NCI-H1694 (cell line): ENCODE measurements at regions not wholly inside any gene's neighbourhood (a gene's known extent, or its start where the extent isn't known, plus 50 kb on each side); places are given as distances from the start of the nearest gene placed in this dataset.

Experiments used
- DNase-seq: peaks from one replicate; lab custom pipeline; 2025; lab: John Stamatoyannopoulos, UW

DNA sequence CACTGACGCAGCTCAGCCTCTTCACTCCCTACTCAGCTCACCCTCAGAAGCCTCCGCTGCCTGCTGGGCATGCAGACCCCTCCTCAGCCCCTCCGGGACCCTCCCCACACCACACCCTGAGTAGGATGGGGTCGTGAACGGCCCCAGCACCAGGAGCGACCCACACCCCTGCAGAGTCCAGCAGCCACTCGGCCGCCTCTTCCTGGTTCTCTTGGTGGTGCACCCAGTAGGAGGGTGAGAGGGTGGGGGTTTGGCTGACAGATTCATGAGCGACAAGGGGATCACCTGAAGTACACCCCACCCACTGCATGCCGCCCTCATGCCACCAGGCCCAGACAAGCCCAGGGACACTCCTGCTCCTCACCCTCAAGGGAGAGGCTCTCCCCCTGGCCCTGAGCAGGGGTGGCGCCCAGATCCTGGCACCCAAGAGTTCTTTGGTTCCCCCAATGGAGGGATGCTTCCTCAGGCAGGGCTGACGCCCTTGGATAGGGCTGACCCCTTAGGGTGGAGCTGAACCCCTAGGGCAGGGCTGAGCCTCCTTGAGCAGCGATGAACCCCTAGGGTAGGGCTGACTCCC lies 76.6 kb upstream of the GPC1 start:
- no peak for DNase-seq

DNA sequence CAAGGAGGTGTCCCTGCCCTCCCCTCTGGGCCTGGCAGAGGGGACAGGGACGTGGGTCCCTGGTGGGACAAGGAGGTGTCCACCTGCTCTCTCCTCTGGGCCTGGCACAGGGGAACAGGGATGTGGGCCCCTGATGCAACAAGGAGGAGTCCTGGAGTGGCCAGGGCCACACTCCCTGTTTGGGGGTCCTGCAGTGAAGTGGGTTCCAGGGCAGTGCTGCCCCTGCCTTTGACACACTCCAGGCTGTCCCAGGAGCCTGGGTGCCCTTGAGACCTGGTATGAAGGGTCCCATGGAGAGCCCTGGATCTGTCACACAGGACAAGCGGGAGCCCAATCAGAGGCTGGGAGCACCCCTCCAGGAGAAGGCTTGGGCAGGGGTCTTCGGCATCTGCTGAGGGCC lies 75.8 kb upstream of the GPC1 start:
- no peak for DNase-seq

GRCh38 chr2:240360645-240361475 lies 74.6 kb upstream of the GPC1 start:
- no peak for DNase-seq

DNA sequence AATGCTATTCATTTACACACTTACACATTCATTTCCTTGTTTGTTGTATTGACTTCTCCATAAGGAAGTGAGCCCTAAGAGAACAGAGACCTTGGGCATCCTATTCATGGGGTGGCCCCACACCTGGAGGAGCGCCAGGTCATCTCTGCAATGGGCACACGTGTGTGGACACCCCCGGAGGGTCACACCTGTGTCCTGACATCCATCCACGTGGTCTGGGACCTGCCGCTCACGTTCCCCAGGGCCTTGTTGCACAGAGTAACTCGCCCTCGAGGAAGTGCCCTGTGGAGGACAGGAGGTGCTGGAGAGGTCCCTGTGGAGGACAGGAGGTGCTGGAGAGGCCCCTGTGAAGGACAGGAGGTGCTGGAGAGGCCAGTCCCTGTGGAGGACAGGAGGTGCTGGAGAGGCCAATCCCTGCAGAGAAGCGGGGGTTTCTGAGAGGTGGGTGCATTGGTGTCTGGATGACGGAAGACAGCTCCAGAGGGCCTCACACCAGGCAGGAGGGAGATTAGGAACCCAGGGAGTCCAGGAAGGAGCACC lies 73.2 kb upstream of the GPC1 start:
- no peak for DNase-seq

GRCh38 chr2:240362826-240363745 lies 72.4 kb upstream of the GPC1 start:
- DNase-seq, result no peak

DNA sequence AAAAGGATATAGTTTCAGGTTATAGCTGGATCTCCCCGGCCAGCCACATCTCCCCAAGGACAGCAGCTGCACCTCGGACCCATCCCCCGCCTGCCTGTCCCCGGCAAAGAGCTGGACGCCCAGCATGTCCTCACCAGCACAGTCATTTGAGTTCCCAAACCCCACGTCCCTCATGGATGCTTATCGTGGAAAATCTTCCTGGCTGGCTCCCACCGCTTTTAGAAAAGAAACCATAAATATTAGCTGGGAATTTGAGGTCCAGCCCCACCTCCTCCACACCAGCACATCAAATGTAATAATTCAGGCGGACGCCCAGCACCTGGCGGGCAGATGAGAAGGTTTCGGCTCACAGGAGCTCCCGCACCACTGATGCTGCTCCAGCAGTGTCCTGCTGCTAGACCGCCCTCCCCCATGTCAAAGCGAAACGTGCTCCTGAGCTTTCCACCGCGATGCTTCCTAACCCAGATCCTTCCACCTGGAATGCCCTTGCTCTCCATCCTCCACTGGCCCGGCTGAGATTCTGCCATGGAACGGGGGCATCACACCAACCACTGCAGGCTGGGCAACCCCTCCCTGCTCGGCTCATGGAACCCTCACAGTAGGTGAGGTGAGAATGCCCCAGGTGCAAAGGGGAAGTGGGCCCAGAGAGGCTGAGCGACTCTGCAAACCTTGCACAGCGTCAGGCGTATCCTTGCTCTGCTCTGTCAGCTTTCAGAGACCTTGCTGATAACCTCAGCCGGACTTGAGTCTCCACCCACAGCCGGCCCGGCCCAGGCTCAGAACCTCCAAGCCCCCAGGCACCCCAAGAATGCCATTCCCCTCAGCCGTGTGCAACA lies 71.5 kb upstream of the GPC1 start:
- peak; percentile 32 for DNase-seq

- DNase-seq, result no peak
Observed at GRCh38 chr2:240364582-240364960, 70.9 kb upstream of the GPC1 start.

GRCh38 chr2:240364961-240365775 lies 70.3 kb upstream of the GPC1 start:
- no peak for DNase-seq

- DNase-seq, result no peak
Observed at GRCh38 chr2:240365971-240366471, 69.4 kb upstream of the GPC1 start.

DNA sequence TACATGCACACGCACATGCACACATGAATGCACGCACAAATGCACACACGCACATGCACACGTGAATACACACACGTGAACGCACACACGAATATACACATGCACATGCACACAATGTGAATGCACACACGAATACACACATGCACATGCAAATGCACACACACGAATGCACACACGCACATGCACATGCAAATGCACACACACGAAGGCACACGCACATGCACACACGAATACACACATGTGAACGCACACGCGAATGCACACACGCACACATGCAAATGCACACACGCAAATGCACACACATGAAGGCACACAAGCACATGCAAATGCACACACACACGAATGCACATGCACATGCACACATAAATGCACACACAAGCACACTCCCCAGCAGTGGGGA lies 68.6 kb upstream of the GPC1 start:
- no peak for DNase-seq

- no peak for DNase-seq
Observed at GRCh38 chr2:240367721-240368120, 67.7 kb upstream of the GPC1 start.

DNA sequence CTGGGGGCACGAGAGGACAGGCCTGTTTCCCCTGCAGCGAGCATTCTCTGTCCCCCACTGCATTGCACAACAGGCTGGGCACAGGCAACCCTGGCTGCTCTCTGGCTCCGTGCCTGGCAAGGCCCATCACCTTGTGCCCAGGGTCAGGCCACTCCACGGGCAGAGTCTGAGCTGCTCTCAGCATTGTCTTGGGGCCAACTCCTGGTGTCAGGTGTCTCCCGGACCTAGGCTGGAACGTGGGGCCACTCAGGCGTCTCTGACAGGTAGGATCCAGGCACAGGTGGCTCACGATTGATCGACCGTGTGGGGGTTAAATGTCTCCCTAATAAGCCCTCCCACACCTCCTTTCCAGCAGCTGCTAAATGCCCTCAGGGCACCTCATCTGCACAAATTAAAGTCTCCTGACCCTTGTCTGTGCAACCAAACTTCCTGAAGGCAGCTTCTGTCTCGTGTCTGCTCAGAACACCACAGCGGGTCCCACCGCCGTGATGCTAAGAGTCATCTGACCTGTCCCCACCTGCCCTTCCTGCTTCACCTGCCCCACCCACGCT lies 66.6 kb upstream of the GPC1 start:
- DNase-seq, result no peak

DNA sequence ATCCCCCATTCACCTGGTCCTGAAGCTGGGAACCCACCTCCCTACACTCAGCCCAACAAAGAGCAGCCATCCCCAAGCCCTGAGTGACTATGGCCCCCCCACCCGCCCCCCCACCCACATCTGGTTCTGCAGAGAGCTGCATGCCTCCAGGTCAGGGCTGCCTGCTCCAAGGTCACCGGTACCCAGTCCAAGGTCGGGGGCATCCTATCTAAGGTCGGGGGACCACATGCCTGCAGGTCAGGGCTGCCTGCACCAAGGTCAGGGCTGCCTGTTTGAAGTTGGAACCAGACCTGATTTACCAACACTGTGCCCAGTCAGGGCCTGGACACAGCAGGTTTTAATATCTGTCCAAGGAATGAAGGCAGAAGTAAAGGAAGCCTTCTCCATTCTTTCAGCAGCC lies 66.1 kb upstream of the GPC1 start:
- no peak for DNase-seq

DNA sequence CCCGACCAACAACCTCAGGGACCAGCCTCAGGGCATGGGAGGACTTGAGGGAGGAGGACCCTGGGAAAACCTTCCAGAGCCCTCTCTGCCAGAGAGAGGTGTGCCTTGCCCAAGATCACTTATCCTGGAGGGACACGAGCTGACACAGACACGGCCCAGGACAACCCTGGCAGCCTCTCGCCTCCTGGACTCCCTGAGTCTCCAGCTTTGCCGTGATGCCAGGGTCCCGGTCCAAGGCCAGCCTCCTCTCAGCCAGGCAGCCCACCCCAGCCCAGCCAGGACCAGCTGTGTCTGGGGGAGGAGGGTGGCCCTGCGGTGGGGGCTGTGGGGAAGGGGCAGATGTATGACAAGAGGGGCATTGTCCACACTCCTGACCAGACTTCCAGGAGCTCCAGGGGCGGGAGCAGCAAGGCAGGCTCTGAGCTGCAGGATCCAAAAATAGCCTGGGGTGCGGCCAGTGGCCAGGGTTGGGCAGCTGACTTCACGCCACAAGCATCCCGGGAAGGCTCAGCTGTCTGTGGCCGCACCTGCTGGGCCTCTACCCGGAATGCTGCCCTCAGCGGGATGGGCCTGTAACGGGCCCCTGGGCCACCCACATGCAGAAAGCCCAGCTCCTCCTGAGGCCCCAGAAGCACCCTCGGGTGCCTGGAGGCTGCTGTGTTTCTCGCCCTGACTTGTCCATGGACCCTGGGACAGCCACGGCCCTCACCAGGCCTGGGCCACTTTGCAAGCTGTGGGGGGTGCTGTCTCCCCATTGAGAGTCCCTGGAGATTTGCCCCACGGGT lies 65.5 kb upstream of the GPC1 start:
- DNase-seq, result no peak

DNA sequence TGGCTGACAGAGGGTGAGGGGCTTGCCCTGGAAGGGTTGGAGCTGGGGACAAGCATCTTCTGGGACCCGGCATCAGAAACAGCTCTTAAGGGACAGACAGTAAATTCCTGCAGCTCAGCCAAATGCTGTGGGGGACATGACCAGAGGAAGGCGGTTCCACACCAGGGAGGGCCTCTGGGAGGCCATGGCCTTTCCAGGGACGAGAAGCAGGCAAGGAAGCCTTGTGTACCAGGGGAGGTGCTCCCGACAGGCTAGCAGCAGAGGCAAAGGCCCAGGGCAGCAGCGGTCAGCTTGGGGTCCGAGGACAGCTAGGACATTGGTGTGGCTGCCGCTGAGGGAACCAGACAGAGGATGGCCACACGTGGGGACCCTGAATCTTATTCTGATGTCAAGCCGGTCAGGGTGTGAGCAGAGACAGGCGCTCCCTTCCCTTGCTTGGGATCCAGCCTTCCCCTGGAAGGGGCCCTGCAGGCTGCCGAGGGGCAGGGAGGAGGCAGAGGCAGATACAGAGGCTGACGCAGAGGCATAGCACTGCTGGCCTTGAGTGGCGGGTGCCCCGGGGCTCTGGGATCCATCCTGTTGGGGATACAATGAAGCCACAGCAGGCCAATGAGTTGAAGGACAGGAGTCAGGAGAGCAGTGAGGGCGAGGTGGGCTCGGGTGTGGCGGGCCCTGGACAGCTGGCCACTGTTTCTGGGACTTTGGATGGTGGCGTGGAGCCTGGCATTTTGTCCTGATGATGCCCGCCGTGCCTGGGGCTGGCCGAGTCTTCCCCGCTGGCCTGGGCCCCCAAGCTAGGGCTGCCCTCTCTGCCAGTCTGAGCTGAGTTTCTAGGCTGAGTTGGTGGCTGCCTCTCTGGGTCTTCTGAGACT lies 64.1 kb upstream of the GPC1 start:
- no peak for DNase-seq

GRCh38 chr2:240372101-240372500 lies 63.4 kb upstream of the GPC1 start:
- no peak for DNase-seq

- no peak for DNase-seq
Observed at GRCh38 chr2:240373289-240373885, 62.1 kb upstream of the GPC1 start.
